ENCODE measurements at regions not wholly inside any gene's neighbourhood (a gene's known extent, or its start where the extent isn't known, plus 50 kb on each side); places are given as distances from the start of the nearest gene placed in this dataset.

DNA sequence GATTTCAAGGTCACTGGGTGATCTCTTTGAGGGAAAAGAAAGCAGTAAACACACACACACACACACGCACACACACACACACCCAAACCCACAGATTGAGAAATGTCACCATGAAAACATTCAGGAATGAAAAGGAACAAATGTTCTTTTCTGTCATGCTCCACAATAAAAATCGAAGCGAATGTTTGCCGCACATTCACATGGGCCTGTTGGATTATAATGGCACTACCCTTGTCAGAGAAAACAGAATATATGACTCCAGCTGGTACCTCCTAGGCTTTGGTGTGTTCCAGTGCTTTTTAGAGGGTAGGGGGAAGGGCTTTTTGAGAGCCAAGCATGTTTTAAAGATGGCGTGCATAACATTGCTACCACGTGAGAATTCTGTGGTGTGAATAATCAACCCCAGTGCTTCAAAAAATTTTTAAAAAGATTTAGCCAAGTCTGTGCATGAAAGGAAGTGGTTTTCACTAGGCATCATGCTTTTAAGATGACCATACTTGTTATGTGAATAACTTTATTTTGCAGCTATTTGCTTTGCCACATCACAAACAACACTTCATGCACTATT is 120.8 kb upstream of the ZNF608 start:
- ATAC-seq (no peak), DNase-seq (no peak)
- intact Hi-C loops (cut with DNase I) = no loop called here

DNA sequence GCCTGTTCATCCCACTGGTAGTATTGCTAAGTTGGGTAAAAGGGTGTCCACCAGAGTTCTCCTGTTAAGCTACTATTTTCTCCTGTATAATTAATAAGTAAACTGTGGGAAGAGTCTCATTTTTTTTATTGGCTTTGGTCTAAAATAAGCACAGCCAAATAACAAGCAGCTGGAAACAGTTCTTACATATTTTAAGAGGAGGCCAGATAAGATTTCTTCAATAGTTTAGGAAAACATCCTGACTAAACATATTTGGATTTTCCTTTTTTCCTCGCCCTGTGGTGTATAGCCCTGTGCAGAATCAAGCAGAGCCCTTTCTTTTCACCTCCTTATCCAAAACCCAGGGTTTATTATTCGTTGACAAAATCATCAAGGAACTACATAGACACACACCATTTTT is 122.2 kb upstream of the ZNF608 start:
- ATAC-seq = peak in 1 of 2 donors; percentile 39
- intact Hi-C loops (cut with DNase I) = no loop called here
- DNase-seq = no peak

GRCh38 chr5:124869426-124870033 is 123.1 kb upstream of the ZNF608 start:
- DNase-seq = no peak
- intact Hi-C loops (cut with DNase I) = no loop called here
- ATAC-seq = no peak

- intact Hi-C loops (cut with DNase I) = no loop called here
- ATAC-seq = peak in 1 of 2 donors; percentile 37
- DNase-seq = no peak
Measured at GRCh38 chr5:124870070-124870469, 123.6 kb upstream of the ZNF608 start.

DNA sequence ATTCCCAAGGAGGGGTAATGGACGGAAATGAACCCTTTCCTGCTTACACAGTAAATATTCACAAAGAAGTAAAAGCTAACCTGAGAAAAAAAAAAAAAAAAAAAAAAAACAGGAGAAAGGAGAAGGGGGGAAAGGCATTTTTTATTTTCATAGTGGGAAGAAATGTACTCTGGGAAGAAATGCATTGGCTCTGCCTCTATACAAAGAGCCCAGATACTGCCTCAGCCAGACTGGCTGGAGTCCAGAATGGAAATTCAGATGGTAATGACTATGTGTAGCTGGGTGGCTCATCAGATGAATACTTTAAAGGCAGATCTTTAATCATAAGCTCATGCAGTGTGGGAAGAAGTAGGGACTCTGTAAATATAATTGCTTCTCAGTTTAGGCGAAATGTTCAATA is 124.9 kb upstream of the ZNF608 start:
- intact Hi-C loops (cut with DNase I) = no loop called here
- ATAC-seq (peak in 1 of 2 donors; percentile 48), DNase-seq (no peak)

GRCh38 chr5:124872086-124872485 is 125.6 kb upstream of the ZNF608 start:
- no peak for ATAC-seq
- intact Hi-C loops (cut with DNase I) = no loop called here
- DNase-seq = no peak

DNA sequence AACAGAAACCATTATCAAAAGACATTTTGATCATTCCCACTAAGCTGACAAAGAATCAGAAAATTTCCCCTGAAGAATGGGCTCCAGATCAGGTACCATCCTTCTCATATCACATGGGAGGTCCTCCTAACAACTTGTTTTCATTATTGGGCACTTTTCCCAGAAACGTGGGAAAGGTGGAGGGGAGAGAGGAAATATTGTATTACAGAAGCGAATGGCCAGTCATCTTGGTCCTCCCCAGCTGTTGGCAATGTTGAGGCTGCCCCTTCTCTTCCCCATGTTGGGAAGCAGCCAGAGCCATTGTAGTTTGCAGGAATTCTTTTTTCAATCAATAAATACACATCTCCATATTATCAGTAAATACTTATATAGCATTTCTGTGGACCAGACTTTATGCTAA is 126.2 kb upstream of the ZNF608 start:
- DNase-seq = no peak
- ATAC-seq = no peak
- intact Hi-C loops (cut with DNase I) = no loop called here

DNA sequence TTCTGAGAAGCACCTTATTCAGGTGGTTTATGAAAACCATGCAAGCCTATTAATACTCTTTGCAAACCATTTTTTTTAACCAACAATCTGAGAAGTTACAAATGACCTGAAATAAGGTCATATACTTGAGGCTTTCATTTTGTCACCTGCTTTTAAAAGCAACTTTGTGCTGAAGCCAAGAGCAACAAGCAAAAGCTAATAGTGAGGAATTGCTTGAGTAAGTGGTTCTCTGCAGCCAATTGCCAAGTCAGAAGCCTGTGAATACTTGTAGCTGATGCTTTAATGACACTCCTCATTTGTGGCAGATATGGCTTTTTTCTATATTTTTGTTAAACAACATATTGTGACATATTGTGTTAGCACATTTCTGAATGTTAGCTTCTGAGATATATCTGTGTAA is 126.7 kb upstream of the ZNF608 start:
- ATAC-seq = no peak
- no peak for DNase-seq
- intact Hi-C loops (cut with DNase I) = no loop called here

DNA sequence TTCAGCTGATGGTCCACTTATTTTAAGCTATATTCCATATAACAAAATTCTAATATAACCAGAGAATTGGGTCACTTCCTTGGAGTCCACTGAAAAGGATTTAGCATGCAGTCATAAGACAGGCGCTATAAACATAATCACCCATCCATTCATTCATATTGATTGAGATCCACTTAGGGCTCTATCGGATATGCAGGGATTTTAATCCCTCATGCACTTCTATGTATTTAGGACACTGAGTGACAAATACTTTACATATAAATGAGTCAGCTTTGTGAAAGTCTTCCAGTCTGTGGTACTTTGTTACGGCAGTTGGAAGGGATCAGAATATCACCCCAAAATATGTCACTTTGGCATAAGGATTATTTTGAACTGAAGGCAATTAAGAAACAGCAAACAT is 127.3 kb upstream of the ZNF608 start:
- intact Hi-C loops (cut with DNase I) = no loop called here
- DNase-seq (no peak), ATAC-seq (no peak)

GRCh38 chr5:124876566-124876965 is 130.1 kb upstream of the ZNF608 start:
- no peak for DNase-seq
- intact Hi-C loops (cut with DNase I) = no loop called here
- ATAC-seq = no peak

DNA sequence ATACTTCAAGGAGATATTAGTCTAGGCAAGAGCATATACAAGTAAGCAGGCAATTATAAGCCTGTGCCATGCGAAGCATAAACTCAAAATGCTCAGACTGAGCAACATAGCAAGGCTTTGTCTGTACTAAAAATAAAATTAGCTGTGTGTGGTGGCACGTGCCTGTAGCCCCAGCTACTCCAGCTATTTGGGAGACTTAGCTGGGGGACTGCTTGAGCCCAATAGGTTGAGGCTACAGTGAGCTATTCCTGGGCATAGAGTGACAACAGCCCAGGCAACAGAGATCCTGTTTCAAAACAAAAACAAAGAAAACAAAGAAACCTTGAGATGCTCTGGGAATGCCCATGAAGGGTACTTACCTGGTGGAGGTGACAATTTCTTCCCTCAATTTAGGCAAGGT is 130.5 kb upstream of the ZNF608 start:
- intact Hi-C loops (cut with DNase I) = no loop called here
- DNase-seq (no peak), ATAC-seq (peak; percentile 31 to 50)

DNA sequence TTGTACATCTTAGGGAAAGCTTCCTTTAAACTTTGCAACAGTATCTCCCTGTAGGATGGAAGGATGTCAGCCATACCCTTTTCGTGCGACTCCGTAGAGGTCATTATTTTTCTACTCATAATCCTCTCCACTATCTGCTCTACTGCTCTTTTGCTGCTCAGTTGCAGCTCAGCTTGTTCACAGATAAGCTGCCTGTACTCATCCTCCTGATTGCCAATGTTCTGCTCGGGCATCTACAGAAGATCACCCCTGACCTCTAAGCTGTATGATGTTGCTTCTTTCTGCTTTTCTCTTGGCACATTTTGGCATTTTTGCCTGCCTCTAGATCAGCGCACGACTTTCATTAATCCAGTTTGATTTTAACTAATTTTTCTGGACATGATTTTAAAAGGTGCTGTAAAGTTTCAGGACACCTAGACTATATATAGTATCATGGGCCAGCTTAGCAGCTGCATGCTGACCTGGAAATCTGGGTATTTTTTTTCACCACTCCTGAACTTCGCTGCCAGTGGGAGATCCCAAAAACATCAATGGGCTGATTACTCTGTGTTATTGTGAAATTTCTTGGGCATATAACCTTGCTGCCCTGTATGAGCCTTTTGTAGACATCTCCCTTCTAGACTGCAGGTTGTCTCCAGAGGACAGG is 131.2 kb upstream of the ZNF608 start:
- DNase-seq (no peak), ATAC-seq (peak; percentile 59 to 67)
- intact Hi-C loops (cut with DNase I) = no loop called here

DNA sequence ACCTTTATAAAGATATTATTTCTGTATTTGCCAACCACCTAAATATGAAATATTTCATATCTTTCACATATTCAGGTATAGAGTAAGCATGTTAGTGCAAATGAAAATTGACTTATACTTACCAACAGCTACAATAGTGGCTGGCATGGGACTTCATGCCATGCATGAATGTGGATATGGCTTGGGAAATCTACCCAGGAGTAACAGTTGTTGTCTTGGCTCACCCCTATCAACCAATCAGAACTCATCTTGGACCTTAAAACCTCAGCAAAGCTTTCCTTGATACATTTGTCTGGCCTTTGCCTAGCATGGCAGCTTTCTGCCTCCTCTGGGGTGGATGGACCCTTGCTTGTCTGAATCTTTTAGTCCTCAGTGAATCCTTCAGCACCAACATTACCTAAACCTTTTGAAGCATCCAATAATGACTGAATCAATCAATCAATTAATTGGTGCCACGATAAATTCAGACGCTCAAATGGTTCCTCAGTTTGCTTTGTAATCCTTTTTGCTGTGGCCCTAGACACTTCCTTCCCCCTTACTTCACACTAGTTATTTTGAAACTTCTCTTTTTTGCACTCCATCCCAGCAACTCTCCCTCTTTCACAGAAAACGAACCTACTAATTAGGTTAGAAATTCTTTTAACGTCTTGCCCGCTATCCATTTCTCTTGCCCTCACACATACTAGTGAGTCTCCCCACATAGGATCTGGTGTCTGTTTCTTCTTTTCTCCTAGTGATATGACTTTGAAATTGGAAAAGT is 132.3 kb upstream of the ZNF608 start:
- no peak for ATAC-seq
- intact Hi-C loops (cut with DNase I) = no loop called here
- no peak for DNase-seq

GRCh38 chr5:124880903-124881697 is 134.7 kb upstream of the ZNF608 start:
- intact Hi-C loops (cut with DNase I) = no loop called here
- ATAC-seq (peak in 1 of 2 donors; percentile 60), DNase-seq (no peak)

DNA sequence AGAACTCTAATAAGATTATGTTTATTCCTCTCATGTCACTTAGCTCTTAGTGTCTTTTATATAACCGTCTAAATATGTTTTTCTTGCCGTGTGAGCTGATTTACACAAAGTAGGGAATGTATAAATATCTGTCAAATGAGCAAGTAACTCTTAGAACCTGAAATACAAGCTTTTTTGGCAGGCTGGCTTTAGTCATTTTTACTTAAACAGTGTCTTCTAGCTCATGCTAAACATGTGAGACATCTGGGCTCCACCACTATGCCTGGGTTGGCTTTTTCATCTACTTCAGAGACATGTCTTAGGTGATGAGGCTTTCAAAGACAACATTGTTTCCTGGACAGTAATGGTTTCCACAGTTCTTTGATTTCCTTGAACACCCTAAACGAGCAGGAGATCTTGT is 137.2 kb upstream of the ZNF608 start:
- DNase-seq = no peak
- no peak for ATAC-seq
- intact Hi-C loops (cut with DNase I) = no loop called here

DNA sequence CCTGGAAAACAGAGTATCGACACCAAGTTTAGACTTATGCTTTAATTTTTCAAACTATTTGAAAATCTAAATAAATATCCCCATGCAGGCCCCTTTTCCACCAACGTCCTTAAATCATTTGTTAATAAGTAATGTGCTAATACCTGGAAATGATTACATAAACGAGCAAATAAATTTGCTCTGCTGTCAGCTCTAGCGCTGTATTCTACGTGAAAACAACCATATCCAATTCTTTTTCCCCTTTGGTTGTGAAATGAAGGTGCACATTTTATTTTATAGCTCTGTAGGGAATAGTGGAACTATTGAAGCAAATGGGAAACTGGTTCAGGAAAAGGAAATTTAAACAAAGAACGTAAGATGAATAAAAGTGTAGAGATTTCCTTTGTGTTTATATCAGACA is 137.7 kb upstream of the ZNF608 start:
- ATAC-seq (no peak), DNase-seq (no peak)
- intact Hi-C loops (cut with DNase I) = no loop called here

- no peak for DNase-seq
- intact Hi-C loops (cut with DNase I) = no loop called here
Measured at GRCh38 chr5:124885490-124885889, 139.1 kb upstream of the ZNF608 start.

GRCh38 chr5:124887223-124887622 is 140.8 kb upstream of the ZNF608 start:
- intact Hi-C loops (cut with DNase I) = no loop called here
- no peak for ATAC-seq
- DNase-seq = no peak

More at GRCh38 chr5:124885490-124885889, 139.1 kb upstream of the ZNF608 start:
- no peak for ATAC-seq

GRCh38 chr5:124888050-124888506 is 141.6 kb upstream of the ZNF608 start:
- ATAC-seq = peak; percentile 38 to 59
- intact Hi-C loops (cut with DNase I) = no loop called here
- DNase-seq = no peak

Data from left cardiac atrium (tissue), 4 donors.